GM12873 (cell line): ENCODE measurements at regions not wholly inside any gene's neighbourhood (a gene's known extent, or its start where the extent isn't known, plus 50 kb on each side); places are given as distances from the start of the nearest gene placed in this dataset.

ENCODE experiments used
- CTCF ChIP-seq: IDR thresholded peaks from 2 replicates; pipeline ENCODE4 v1.5.1; 2012; ENCODE audit warnings: low read depth, mild to moderate bottlenecking, moderate library complexity, low read length, control low read depth; ENCODE audit not compliant: insufficient read depth; ENCODE audit errors: missing control alignments

GRCh38 chr2:118315606-118316005 lies 227.3 kb downstream of the INSIG2 start:
- no peak for TF ChIP-seq CTCF

- TF ChIP-seq CTCF: peak; percentile 21
Observed at GRCh38 chr2:118312969-118313756, 224.9 kb downstream of the INSIG2 start.

- no peak for TF ChIP-seq CTCF
Observed at GRCh38 chr2:118310681-118311429, 222.6 kb downstream of the INSIG2 start.

- TF ChIP-seq CTCF: no peak
Observed at GRCh38 chr2:118309946-118310680, 221.8 kb downstream of the INSIG2 start.

- no peak for TF ChIP-seq CTCF
Observed at GRCh38 chr2:118309257-118309945, 221.1 kb downstream of the INSIG2 start.

GRCh38 chr2:118307864-118308263 lies 219.6 kb downstream of the INSIG2 start:
- no peak for TF ChIP-seq CTCF
